ENCODE measurements at regions not wholly inside any gene's neighbourhood (a gene's known extent, or its start where the extent isn't known, plus 50 kb on each side); places are given as distances from the start of the nearest gene placed in this dataset.

DNA sequence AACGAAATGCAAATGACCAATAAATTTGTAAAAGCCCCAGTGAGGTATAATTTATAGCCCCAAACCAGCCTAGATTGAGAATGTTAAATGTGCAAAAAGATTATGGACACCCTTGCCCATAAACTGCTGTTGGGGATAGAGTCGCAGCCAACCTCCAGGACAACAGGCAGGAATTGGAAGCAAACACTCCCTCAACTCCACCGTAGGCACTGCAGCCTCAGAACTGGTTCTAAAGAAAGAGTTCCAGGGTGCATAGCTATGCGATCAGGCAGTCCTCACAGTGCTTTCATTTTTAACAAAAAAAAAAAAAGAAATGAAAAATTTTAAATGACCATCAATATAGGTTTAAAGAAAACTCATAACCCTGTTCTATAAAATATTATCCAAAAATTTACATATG, 86.2 kb downstream of the CXCL12 start:
- TF ChIP-seq, protein P1, sequence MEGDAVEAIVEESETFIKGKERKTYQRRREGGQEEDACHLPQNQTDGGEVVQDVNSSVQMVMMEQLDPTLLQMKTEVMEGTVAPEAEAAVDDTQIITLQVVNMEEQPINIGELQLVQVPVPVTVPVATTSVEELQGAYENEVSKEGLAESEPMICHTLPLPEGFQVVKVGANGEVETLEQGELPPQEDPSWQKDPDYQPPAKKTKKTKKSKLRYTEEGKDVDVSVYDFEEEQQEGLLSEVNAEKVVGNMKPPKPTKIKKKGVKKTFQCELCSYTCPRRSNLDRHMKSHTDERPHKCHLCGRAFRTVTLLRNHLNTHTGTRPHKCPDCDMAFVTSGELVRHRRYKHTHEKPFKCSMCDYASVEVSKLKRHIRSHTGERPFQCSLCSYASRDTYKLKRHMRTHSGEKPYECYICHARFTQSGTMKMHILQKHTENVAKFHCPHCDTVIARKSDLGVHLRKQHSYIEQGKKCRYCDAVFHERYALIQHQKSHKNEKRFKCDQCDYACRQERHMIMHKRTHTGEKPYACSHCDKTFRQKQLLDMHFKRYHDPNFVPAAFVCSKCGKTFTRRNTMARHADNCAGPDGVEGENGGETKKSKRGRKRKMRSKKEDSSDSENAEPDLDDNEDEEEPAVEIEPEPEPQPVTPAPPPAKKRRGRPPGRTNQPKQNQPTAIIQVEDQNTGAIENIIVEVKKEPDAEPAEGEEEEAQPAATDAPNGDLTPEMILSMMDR (IDR thresholded peaks at IDR 0.05), result no peak
- no peak for TF ChIP-seq POLR2A (IDR thresholded peaks at IDR 0.05)

All from gastroesophageal sphincter (tissue), 3 donors.